Heart left ventricle (tissue), 16 donors: ENCODE measurements at regions not wholly inside any gene's neighbourhood (a gene's known extent, or its start where the extent isn't known, plus 50 kb on each side); places are given as distances from the start of the nearest gene placed in this dataset.

Experiments
- ATAC-seq, 4 donors: fragments of 200-7000 bp; cut with Tn5 transposase; one replicate each; pipeline ENCODE4 v1.9.1; 2020 to 2022; ENCODE audit warnings: moderate library complexity in 4 of 4, mild to moderate bottlenecking in 3 of 4, moderate number of reproducible peaks in 1 of 4
- DNase-seq, 5 donors: peaks; one replicate each; pipeline ENCODE4 v3.0.0-alpha.2; 2020
- H3K27ac ChIP-seq, 12 donors: fragments of 200-600 bp; sonication (generic) in 4 of 12; one replicate each; pipeline versions ENCODE4 v1.5.0 to v1.8.0; 2016 to 2022; ENCODE audit warnings: mild to moderate bottlenecking in 2 of 12
- H3K27me3 ChIP-seq, 9 donors: fragments of 200-600 bp; sonication (generic) in 2 of 9; one replicate each; pipeline versions ENCODE4 v1.5.1 to v1.8.0; 2016 to 2022; ENCODE audit warnings: mild to moderate bottlenecking in 3 of 9
- H3K36me3 ChIP-seq, 9 donors: fragments of 200-600 bp; sonication (generic) in 2 of 9; one replicate each; pipeline versions ENCODE4 v1.5.0 to v1.8.0; 2018 to 2022; ENCODE audit warnings: mild to moderate bottlenecking in 2 of 9
- H3K4me1 ChIP-seq, 12 donors: fragments of 200-600 bp; sonication (generic) in 4 of 12; one replicate each; pipeline versions ENCODE4 v1.5.0 to v1.8.0; 2016 to 2022; ENCODE audit warnings: mild to moderate bottlenecking in 3 of 12
- H3K4me3 ChIP-seq, 12 donors: fragments of 200-600 bp; sonication (generic) in 4 of 12; one replicate each; pipeline versions ENCODE4 v1.5.0 to v1.8.0; 2017 to 2022; ENCODE audit warnings: mild to moderate bottlenecking in 9 of 12, moderate library complexity in 4 of 12
- H3K9me3 ChIP-seq, 12 donors: fragments of 200-600 bp; sonication (generic) in 4 of 12; one replicate each; pipeline versions ENCODE4 v1.5.0 to v1.8.0; 2016 to 2022; ENCODE audit warnings: mild to moderate bottlenecking in 1 of 12
- CTCF ChIP-seq, 12 donors: fragments of 200-600 bp; sonication (generic) in 4 of 12; IDR thresholded peaks; one replicate each; pipeline versions ENCODE4 v1.5.0 to v1.8.0; 2018 to 2022; ENCODE audit warnings: antibody characterized with exemption in 12 of 12, mild to moderate bottlenecking in 5 of 12
- POLR2A ChIP-seq, 2 donors: fragments of 450-650 bp; IDR thresholded peaks; one replicate each; pipeline ENCODE4 v1.6.1; 2017; ENCODE audit warnings: antibody characterized with exemption in 2 of 2, mild to moderate bottlenecking in 2 of 2, moderate library complexity in 2 of 2
- WGBS, 4 donors: extraction: QIAGEN DNeasy Blood & Tissue Kit in 2 of 4; methylation state at CpG; one replicate each; pipeline versions ENCODE4 v1.1.5 to v1.1.7; 2013 to 2018; 5-methylcytosine and 5-hydroxymethylcytosine counted together
- intact Hi-C, 10 donors: fragments of 100-400 bp; cut with DNase I; formaldehyde crosslinking; loops; one replicate each; pipeline versions ENCODE4 v1.11.1 to v1.14.2; 2022
- donor health status: ischemic (EF 13 %, LVEDD 7.1; RV severe dilation, severe dysfunction).
- donor health status: healthy with polysubstance abuse.
- donor health status: DM: no; HTN: yes; CAD: no.
- donor health status: DM: no; HTN: no; CAD: no.
- donor health status: ischemic (EF 25% LVEDD 6.9; RV normal size, moderate dysfunction).
- donor health status: ischemic (EF 25% LVEDD 5.7; RV mildly dilated, moderate dysfunction).
- donor health status: healthy.
- donor health status: DM: yes; HTN: yes; CAD: no.
- donor health status: ischemic (EF 35%, LVEDD 5.7; RV mildly dilated, moderate dysfunction).
- donor health status: nonischemic (EF 11% LVEDD 7.7; RV severe dilation, severe dysfunction).
- donor health status: DM: yes; HTN: yes; CAD: no.
- donor health status: PGD.
- donor health status: ischemic (EF 29% LVEDD 5.4; RV normal size, mild dysfunction).
- donor health status: nonischemic (EF 23%, LVEDD 6.1; RV moderate dilation, normal function).

GRCh38 chr17:10944819-10945218 lies 106.9 kb upstream of the PIRT start:
- intact Hi-C loops: no loop called here
- DNase-seq: no peak
- Histone ChIP-seq H3K27ac (no peak overlapping the region), H3K36me3 (no peaks in the 10 kb centered on the region), H3K4me1 (no peaks in the 10 kb centered on the region), H3K27me3 (no peaks in the 10 kb centered on the region), H3K9me3 (peaks cover 0 to under 1% (median 0%) of the 10 kb centered on the region in 12 donors), H3K4me3 (no peak overlapping the region)
- TF ChIP-seq POLR2A (IDR thresholded peaks at IDR 0.05) (no peak), CTCF (IDR thresholded peaks at IDR 0.05) (no peak)
- 23 to 36% (median 28%) methylated on average over 4 of the region's 4 CpGs for WGBS, 4 donors
- ATAC-seq: no peak

GRCh38 chr17:10936931-10937330 lies 99.0 kb upstream of the PIRT start:
- Histone ChIP-seq H3K27me3 (peaks cover 0 to 9% (median 0%) of the 10 kb centered on the region in 9 donors), H3K4me1 (no peaks in the 10 kb centered on the region), H3K4me3 (no peak overlapping the region), H3K9me3 (no peaks in the 10 kb centered on the region), H3K27ac (no peak overlapping the region), H3K36me3 (no peaks in the 10 kb centered on the region)
- no peak for ATAC-seq
- intact Hi-C loops: no loop called here
- DNase-seq: no peak
- no peak for TF ChIP-seq POLR2A (IDR thresholded peaks at IDR 0.05)
- TF ChIP-seq CTCF (IDR thresholded peaks at IDR 0.05): no peak
- WGBS, 4 donors: 28 to 36% (median 31%) methylated on average over 7 of the region's 7 CpGs

- H3K27ac ChIP-seq: no peak overlapping the region
- 82 to 90% (median 86%) methylated on average over 4 of the region's 4 CpGs for WGBS, 4 donors
- peaks cover 0 to 15% (median 0%) of the 10 kb centered on the region in 9 donors for H3K27me3 ChIP-seq
- H3K36me3 ChIP-seq: no peaks in the 10 kb centered on the region
- intact Hi-C loops: no loop called here
- H3K4me1 ChIP-seq: no peaks in the 10 kb centered on the region
- DNase-seq (no peak), ATAC-seq (no peak)
- no peaks in the 10 kb centered on the region for H3K9me3 ChIP-seq
- H3K4me3 ChIP-seq: no peak overlapping the region
- TF ChIP-seq CTCF (IDR thresholded peaks at IDR 0.05): no peak
- no peak for TF ChIP-seq POLR2A (IDR thresholded peaks at IDR 0.05)
These were observed 95.1 kb upstream of the PIRT start for GRCh38 chr17:10932938-10933337.

GRCh38 chr17:10931133-10931532 lies 93.2 kb upstream of the PIRT start:
- no peak for ATAC-seq
- no peaks in the 10 kb centered on the region for H3K9me3 ChIP-seq
- no peak for DNase-seq
- TF ChIP-seq POLR2A (IDR thresholded peaks at IDR 0.05): no peak
- TF ChIP-seq CTCF (IDR thresholded peaks at IDR 0.05): no peak
- no peaks in the 10 kb centered on the region for H3K4me1 ChIP-seq
- no peaks in the 10 kb centered on the region for H3K36me3 ChIP-seq
- H3K4me3 ChIP-seq: no peak overlapping the region
- H3K27ac ChIP-seq: no peak overlapping the region
- intact Hi-C loops: no loop called here
- 44 to 74% (median 67%) methylated on average over 3 of the region's 3 CpGs for WGBS, 4 donors
- H3K27me3 ChIP-seq: peaks cover 0 to 17% (median 0%) of the 10 kb centered on the region in 9 donors
